ENCODE measurements at regions not wholly inside any gene's neighbourhood (a gene's known extent, or its start where the extent isn't known, plus 50 kb on each side); places are given as distances from the start of the nearest gene placed in this dataset.

GRCh38 chr2:189379731-189380261, 61.5 kb upstream of the WDR75 start:
- Histone ChIP-seq H3K27me3 (ENCODE audit: low read depth) (no peaks in the 10 kb centered on the region), H3K27ac (no peak overlapping the region), H3K4me3 (no peak overlapping the region), H3K9me3 (no peaks in the 10 kb centered on the region), H3K36me3 (no peaks in the 10 kb centered on the region), H3K4me1 (no peaks in the 10 kb centered on the region)
- TF ChIP-seq CTCF (IDR thresholded peaks at IDR 0.05), result no peak
- DNase-seq, result no peak
- intact Hi-C loops (cut with DNase I), result no loop called here
- no peak for ATAC-seq

- no peak for TF ChIP-seq CTCF (IDR thresholded peaks at IDR 0.05)
- Histone ChIP-seq H3K4me3 (no peak overlapping the region), H3K27me3 (ENCODE audit: low read depth) (no peaks in the 10 kb centered on the region), H3K27ac (no peak overlapping the region), H3K36me3 (no peaks in the 10 kb centered on the region), H3K9me3 (no peaks in the 10 kb centered on the region), H3K4me1 (no peaks in the 10 kb centered on the region)
- intact Hi-C loops (cut with DNase I), result no loop called here
- no peak for ATAC-seq
- DNase-seq, result no peak
These were observed 58.6 kb upstream of the WDR75 start for GRCh38 chr2:189382668-189383067.

GRCh38 chr2:189386741-189387140, 54.5 kb upstream of the WDR75 start:
- Histone ChIP-seq H3K27me3 (ENCODE audit: low read depth) (no peaks in the 10 kb centered on the region), H3K9me3 (no peaks in the 10 kb centered on the region), H3K27ac (no peak overlapping the region), H3K4me1 (no peaks in the 10 kb centered on the region), H3K36me3 (no peaks in the 10 kb centered on the region), H3K4me3 (no peak overlapping the region)
- ATAC-seq (no peak), DNase-seq (no peak)
- intact Hi-C loops (cut with DNase I), result no loop called here
- no peak for TF ChIP-seq CTCF (IDR thresholded peaks at IDR 0.05)

- Histone ChIP-seq H3K36me3 (no peaks in the 10 kb centered on the region), H3K4me1 (no peaks in the 10 kb centered on the region), H3K4me3 (no peak overlapping the region), H3K27ac (no peak overlapping the region), H3K9me3 (no peaks in the 10 kb centered on the region), H3K27me3 (ENCODE audit: low read depth) (no peaks in the 10 kb centered on the region)
- intact Hi-C loops (cut with DNase I), result no loop called here
- DNase-seq, result no peak
- ATAC-seq, result no peak
- no peak for TF ChIP-seq CTCF (IDR thresholded peaks at IDR 0.05)
These were observed 50.1 kb upstream of the WDR75 start for GRCh38 chr2:189391201-189391600.

Measured in lower lobe of right lung (tissue), 2 donors.